NCI-H1694 (cell line): ENCODE measurements at regions not wholly inside any gene's neighbourhood (a gene's known extent, or its start where the extent isn't known, plus 50 kb on each side); places are given as distances from the start of the nearest gene placed in this dataset.
"Not testable (repeated sequence)": the region's sequence is repeated elsewhere in the genome, so short reads cannot be mapped to it uniquely, and the experiment has no call there.

Experiments used
- DNase-seq: peaks from one replicate; lab custom pipeline; 2025; lab: John Stamatoyannopoulos, UW

GRCh38 chr5:13346401-13346800 is 598.1 kb downstream of the DNAH5 start:
- DNase-seq: no peak

- DNase-seq: no peak
Measured at GRCh38 chr5:13339093-13339492, 605.4 kb downstream of the DNAH5 start.

GRCh38 chr5:13335026-13335425 is 609.5 kb downstream of the DNAH5 start:
- not testable (repeated sequence) for DNase-seq

- no peak for DNase-seq
Measured at GRCh38 chr5:13331585-13331984, 612.9 kb downstream of the DNAH5 start.

GRCh38 chr5:13328316-13328715 is 616.2 kb downstream of the DNAH5 start:
- DNase-seq: no peak

- no peak for DNase-seq
Measured at GRCh38 chr5:13325765-13326164, 618.7 kb downstream of the DNAH5 start.

GRCh38 chr5:13322769-13323168 is 621.7 kb downstream of the DNAH5 start:
- no peak for DNase-seq

DNA sequence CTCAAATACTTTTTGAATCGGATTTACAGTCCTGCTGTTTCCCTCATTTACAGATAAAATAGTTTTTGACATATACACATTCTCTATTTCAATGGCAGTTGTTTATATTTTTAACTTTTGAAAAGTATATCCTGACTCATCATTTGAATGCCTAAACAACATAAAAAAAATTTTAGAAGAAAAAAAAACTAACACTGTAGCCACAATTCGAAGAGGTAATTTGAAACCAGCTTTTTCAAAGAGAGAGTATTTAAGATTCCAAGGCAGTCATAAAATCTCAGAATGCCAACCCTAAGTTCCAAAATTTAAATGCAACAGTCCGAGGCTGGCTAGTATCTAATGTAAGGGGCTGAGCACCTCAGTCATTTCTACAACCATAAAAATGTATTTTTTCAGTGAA is 626.8 kb downstream of the DNAH5 start:
- no peak for DNase-seq

DNA sequence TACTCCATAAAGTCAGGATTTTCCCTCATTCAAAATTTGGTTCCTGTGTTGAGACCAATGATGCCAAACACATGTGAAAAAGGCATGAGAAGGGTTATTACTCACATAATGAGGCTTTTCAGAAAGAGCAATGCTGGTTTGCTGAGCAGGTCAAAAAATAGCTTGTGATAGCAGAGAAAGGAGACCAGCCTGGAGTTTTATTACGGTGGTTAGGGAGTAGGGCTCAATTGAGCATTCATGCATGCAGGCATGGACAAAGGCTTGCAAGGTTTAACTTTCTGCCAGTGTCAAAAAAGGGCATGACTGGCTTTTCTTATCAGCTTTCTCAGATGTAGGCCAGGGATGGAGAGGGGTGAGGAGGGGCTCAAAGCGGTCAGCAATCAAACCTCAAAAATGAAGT is 628.3 kb downstream of the DNAH5 start:
- no peak for DNase-seq

DNA sequence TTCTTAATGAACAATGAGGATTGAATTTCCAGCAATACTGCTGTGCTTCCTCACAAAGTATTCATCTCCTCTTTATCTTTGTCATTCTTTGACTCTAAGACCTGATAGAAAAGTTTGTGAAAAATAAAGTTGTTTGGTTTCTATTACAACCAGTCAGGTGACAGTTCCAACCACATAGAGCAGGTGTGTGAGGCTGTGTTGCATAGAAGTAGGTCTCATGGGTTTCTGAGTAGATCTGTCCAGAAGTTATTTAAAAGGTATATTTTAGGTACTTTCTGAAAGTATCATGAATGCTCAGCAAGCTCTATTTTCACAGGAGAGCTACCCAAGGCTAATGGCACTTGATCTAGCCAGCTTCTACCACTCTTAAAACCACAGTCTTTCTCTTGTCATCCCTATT is 637.0 kb downstream of the DNAH5 start:
- no peak for DNase-seq

DNA sequence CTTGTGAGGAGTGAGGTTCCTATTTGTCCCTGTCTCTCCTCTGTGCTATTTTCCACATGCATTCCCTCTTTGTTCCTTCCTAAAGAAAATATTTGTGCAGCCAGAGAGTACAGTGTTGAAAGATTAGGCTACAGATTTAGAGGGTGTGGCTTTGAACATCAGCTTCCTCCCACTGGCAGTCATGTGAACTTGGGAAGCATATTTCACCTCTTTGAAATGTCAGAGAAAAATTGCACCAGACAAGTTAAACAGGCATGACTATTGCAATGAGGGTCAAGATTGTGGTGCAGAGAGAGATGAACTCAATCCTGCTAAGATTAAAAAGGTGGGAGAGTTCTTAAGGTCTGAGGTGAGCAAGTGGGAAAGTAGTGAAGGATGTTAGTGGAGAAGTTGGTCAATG is 641.0 kb downstream of the DNAH5 start:
- DNase-seq: no peak

DNA sequence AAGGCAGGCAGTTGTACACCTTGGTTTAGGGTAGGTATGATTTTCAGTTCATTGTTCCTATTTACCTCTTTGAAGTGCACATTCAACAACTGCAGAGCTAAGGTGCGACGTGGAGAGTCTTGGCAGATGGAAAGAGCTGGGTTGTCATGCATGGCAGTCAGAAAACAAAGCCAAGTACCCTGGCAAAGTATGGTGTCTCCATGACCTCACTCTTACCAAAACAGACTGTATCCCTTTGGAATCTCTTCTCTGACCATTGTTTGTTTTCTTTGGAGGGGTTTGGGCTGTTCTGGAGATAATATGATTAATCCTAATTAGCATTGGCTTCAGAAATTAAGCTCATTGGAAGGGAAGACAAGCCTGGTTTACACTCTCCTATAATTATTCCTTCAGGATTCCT is 665.7 kb downstream of the DNAH5 start:
- DNase-seq: no peak

DNA sequence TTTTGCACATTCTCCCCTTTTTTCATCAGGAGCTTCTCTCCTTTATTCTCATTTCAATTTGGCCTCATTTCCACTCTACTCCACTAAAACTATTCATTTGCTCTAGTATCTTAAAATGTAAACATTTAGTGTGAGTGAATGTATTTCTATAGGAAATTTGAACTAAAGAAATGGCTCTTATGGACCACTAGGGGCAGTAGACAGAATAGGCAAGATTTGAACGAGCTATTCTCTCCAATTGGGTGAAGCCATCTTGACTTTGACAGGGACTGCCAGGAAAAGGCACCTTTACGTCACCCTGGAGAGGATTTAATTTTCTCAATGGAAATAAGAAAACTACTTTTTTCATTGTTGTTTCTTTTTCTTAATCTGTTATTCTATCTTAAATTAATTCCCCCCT is 666.3 kb downstream of the DNAH5 start:
- DNase-seq: no peak

DNA sequence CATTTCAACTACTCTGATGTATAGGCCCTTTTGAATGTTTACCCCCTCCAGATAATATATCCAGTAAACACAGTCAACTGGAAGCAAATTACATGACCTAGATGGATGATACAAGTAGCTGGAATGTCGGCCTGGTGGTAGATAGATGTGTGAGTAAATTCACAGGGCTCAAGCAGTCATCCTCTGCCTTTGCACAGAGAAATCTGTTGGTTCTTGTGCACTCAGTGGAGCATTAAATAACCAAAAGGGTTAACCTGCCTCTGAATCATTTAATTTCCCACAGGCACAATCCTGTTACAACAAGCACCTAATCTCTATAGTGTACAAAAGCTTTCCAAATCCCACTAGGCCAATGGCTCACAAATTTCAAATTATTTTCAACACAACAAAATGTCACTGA is 668.3 kb downstream of the DNAH5 start:
- DNase-seq: no peak

DNA sequence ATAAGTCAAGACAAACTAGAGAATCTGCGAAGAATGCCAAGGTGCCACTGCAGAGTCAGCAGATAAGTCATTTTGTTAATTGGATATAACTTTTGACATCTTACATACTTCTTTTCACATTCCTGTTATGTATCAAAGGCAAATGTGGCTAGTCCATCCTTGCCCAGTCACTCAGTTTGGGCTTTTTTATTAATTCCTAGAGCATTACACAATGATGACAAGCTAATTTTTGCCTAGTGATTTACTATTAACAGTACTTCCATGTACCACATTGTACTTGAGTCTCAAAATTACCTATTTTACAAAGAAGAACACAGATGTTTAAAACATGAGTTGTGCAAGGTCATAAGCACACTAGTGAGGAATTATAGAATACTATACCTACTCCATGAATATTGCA is 680.8 kb downstream of the DNAH5 start:
- DNase-seq: no peak

DNA sequence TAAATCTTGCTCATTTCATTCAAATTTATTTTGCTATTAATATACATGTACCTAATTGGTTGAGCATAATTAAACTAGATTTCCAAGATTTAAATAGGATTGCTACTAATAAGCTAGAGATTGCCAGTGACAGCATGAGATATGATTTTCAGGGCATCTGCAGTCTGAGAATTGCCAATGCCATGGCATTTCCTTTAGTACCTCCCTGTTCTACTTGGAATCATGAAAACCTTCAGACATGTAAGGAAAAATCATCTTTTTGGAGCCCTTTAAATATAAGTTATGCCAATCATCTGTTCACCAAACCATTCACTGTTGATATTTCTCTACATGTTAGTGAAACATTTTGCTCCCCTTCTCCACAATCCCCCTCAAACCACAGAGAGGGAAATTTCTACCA is 691.4 kb downstream of the DNAH5 start:
- DNase-seq: no peak

DNA sequence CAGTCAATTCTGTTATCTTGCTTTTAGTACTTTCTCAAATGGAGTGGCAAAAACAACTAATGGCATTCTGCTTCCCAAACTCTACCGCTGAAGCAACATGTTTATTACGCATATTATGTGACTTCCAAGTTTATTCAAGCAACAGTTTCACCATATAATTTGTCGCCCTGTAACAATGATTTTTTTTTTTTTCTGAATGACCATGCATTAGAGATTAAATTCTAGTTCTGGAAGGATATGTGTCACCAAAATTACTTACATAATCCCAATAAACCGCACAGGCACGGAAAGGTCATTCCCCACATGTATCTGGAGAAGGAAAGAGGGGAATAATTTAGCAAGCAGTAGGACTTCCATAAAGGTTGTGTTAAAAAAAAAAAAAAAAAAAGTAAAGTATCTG is 691.8 kb downstream of the DNAH5 start:
- DNase-seq: no peak

- DNase-seq: no peak
Measured at GRCh38 chr5:13251623-13252376, 692.7 kb downstream of the DNAH5 start.

DNA sequence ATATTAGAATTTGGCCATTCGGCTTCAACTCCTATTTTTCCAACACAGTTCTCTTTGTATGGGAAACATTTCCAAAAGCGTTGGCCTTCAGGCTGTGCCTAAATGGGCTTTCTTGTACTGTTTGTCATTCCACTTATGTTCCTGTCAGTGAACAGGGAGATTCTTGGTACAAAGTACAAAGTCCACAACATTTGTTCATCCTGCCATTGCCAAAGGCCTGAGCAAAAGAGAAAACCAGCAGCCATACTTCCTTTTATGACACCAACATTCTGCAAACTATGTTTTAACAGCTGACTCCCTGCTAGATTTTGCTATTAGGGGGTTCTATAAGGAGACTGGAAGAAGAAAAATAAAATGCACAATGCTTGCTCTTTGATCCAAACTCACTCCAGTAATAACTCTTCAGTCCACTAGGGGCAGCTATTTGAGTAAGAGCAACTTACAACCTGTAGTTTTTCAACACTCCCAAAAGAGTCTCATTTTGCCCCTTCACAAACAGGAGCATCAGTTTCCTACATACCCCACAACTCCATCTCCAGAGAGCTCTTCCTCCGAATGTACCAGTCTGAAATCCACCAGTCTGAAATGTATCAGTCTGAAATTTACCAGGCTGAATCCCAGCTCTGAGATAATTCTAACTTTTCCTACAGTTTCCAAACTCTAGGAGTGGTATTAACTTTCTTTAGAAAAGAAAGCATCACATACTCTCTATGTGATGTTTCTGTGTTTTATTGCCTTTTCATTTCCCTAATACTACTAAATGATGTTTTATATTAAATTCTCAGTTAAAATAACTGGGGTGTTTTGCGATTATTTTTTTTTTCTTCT is 693.8 kb downstream of the DNAH5 start:
- DNase-seq: no peak

DNA sequence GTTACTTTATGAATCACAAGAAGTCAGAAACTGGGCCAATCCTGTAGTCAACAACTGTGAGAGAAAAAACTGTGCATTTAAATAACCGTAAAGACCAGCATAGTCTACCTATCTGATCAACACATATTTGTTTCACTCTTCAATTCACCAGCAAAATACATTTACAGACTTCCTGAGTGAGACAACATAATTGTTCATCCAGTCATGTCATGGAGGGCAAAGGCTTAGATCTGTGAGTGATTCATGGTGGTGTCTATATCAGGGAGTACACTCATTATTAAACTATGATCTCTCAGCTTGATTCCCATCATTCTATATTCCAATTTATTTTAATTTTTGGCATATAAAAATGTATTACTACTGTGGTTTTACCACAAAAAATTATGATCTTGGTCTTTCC is 694.6 kb downstream of the DNAH5 start:
- no peak for DNase-seq

GRCh38 chr5:13248253-13248652 is 696.2 kb downstream of the DNAH5 start:
- DNase-seq: no peak

GRCh38 chr5:13246053-13246452 is 698.4 kb downstream of the DNAH5 start:
- no peak for DNase-seq

DNA sequence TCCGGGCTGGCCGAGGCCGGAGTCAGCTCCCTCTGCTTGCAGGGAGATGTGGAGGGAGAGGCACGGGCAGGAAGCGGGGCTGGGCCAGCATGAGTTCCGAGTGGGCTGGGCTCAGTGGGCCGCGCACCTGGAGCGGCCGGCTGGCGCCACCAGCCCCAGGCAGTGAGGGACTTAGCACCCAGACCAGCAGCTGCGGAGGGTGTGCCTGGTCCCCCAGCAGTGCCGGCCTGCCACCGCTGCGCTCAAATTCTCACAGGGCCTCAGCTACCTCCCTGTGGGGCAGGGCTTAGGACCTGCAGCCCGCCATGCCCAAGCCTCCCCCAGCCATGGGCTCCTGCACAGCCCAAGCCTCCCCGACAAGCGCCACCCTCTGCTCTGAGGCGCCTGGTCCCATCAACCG is 700.3 kb downstream of the DNAH5 start:
- no peak for DNase-seq

DNA sequence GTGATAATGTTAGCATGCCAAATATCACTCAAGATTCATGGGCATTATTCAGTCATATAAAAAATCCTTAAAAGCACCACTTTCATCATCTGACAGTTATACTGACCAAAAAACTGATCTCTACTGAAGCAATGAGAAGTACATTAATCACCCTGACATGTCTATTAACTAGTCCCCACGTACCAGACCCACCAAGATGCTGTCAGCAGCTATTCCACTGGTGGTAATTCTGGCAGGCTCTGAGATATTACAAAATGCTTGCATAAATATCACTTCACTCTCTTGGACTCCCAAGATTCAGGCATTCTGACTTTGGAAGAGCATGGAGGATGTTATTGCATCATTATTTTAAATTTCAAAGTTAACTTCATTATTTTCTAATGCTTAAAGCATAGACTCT is 717.0 kb downstream of the DNAH5 start:
- no peak for DNase-seq
